ENCODE measurements at regions not wholly inside any gene's neighbourhood (a gene's known extent, or its start where the extent isn't known, plus 50 kb on each side); places are given as distances from the start of the nearest gene placed in this dataset.
"Not testable (repeated sequence)": the region's sequence is repeated elsewhere in the genome, so short reads cannot be mapped to it uniquely, and the experiment has no call there.

GRCh38 chr9:85302938-85303756 is 438.6 kb downstream of the AGTPBP1 start:
- H3K27me3 ChIP-seq (ENCODE audit: insufficient read depth, low read length) = no peaks in the 10 kb centered on the region
- H3K36me3 ChIP-seq (ENCODE audit: insufficient read depth, low read length) = no peaks in the 10 kb centered on the region
- peaks cover 2% of the 10 kb centered on the region for H3K9me3 ChIP-seq (ENCODE audit: low read length)
- no peak overlapping the region for H3K4me3 ChIP-seq (ENCODE audit: low read length)
- H3K4me1 ChIP-seq (ENCODE audit: insufficient read depth, low read length) = peaks cover 32% of the 10 kb centered on the region
- H2AFZ ChIP-seq (ENCODE audit: low read depth, low read length) = no peak overlapping the region

GRCh38 chr9:85298499-85298898 is 443.3 kb downstream of the AGTPBP1 start:
- H3K36me3 ChIP-seq (ENCODE audit: insufficient read depth, low read length) = no peaks in the 10 kb centered on the region
- no peak overlapping the region for H3K4me3 ChIP-seq (ENCODE audit: low read length)
- H2AFZ ChIP-seq (ENCODE audit: low read depth, low read length) = no peak overlapping the region
- H3K27me3 ChIP-seq (ENCODE audit: insufficient read depth, low read length) = no peaks in the 10 kb centered on the region
- peaks cover 22% of the 10 kb centered on the region for H3K4me1 ChIP-seq (ENCODE audit: insufficient read depth, low read length)
- peaks cover 2% of the 10 kb centered on the region for H3K9me3 ChIP-seq (ENCODE audit: low read length)

- H2AFZ ChIP-seq (ENCODE audit: low read depth, low read length) = not testable (repeated sequence)
Measured at GRCh38 chr9:85295244-85295643, 446.5 kb downstream of the AGTPBP1 start.

GRCh38 chr9:85292261-85292660 is 449.5 kb downstream of the AGTPBP1 start:
- Histone ChIP-seq H3K9me3 (ENCODE audit: low read length) (no peaks in the 10 kb centered on the region), H3K36me3 (ENCODE audit: insufficient read depth, low read length) (no peaks in the 10 kb centered on the region), H2AFZ (ENCODE audit: low read depth, low read length) (no peak overlapping the region), H3K27me3 (ENCODE audit: insufficient read depth, low read length) (peaks cover 5% of the 10 kb centered on the region), H3K4me3 (ENCODE audit: low read length) (no peak overlapping the region), H3K4me1 (ENCODE audit: insufficient read depth, low read length) (no peaks in the 10 kb centered on the region)

More at GRCh38 chr9:85295244-85295643, 446.5 kb downstream of the AGTPBP1 start:
- not testable (repeated sequence) for H3K27me3 ChIP-seq (ENCODE audit: insufficient read depth, low read length); H3K4me3 ChIP-seq (ENCODE audit: low read length); H3K36me3 ChIP-seq (ENCODE audit: insufficient read depth, low read length); H3K4me1 ChIP-seq (ENCODE audit: insufficient read depth, low read length); H3K9me3 ChIP-seq (ENCODE audit: low read length)

GRCh38 chr9:85291266-85291665 is 450.5 kb downstream of the AGTPBP1 start:
- H3K9me3 ChIP-seq (ENCODE audit: low read length) = no peaks in the 10 kb centered on the region
- no peaks in the 10 kb centered on the region for H3K4me1 ChIP-seq (ENCODE audit: insufficient read depth, low read length)
- H2AFZ ChIP-seq (ENCODE audit: low read depth, low read length) = no peak overlapping the region

GRCh38 chr9:85290019-85290418 is 451.7 kb downstream of the AGTPBP1 start:
- no peaks in the 10 kb centered on the region for H3K4me1 ChIP-seq (ENCODE audit: insufficient read depth, low read length)
- H3K36me3 ChIP-seq (ENCODE audit: insufficient read depth, low read length) = no peaks in the 10 kb centered on the region
- H3K27me3 ChIP-seq (ENCODE audit: insufficient read depth, low read length) = peaks cover 6% of the 10 kb centered on the region
- H3K4me3 ChIP-seq (ENCODE audit: low read length) = no peak overlapping the region
- no peaks in the 10 kb centered on the region for H3K9me3 ChIP-seq (ENCODE audit: low read length)
- H2AFZ ChIP-seq (ENCODE audit: low read depth, low read length) = no peak overlapping the region

More at GRCh38 chr9:85291266-85291665, 450.5 kb downstream of the AGTPBP1 start:
- no peaks in the 10 kb centered on the region for H3K36me3 ChIP-seq (ENCODE audit: insufficient read depth, low read length)
- H3K27me3 ChIP-seq (ENCODE audit: insufficient read depth, low read length) = peaks cover 6% of the 10 kb centered on the region
- no peak overlapping the region for H3K4me3 ChIP-seq (ENCODE audit: low read length)

- no peaks in the 10 kb centered on the region for H3K36me3 ChIP-seq (ENCODE audit: insufficient read depth, low read length)
- H3K4me1 ChIP-seq (ENCODE audit: insufficient read depth, low read length) = no peaks in the 10 kb centered on the region
- H3K4me3 ChIP-seq (ENCODE audit: low read length) = no peak overlapping the region
- H3K27me3 ChIP-seq (ENCODE audit: insufficient read depth, low read length) = peaks cover 6% of the 10 kb centered on the region
- H3K9me3 ChIP-seq (ENCODE audit: low read length) = no peaks in the 10 kb centered on the region
- no peak overlapping the region for H2AFZ ChIP-seq (ENCODE audit: low read depth, low read length)
Measured at GRCh38 chr9:85289142-85289541, 452.6 kb downstream of the AGTPBP1 start.

- peaks cover 2% of the 10 kb centered on the region for H3K27me3 ChIP-seq (ENCODE audit: insufficient read depth, low read length)
- no peak overlapping the region for H2AFZ ChIP-seq (ENCODE audit: low read depth, low read length)
- H3K4me3 ChIP-seq (ENCODE audit: low read length) = no peak overlapping the region
- H3K9me3 ChIP-seq (ENCODE audit: low read length) = no peaks in the 10 kb centered on the region
- H3K4me1 ChIP-seq (ENCODE audit: insufficient read depth, low read length) = no peaks in the 10 kb centered on the region
- H3K36me3 ChIP-seq (ENCODE audit: insufficient read depth, low read length) = no peaks in the 10 kb centered on the region
Measured at GRCh38 chr9:85283421-85283820, 458.3 kb downstream of the AGTPBP1 start.

- Histone ChIP-seq H3K27me3 (ENCODE audit: insufficient read depth, low read length) (peaks cover 3% of the 10 kb centered on the region), H2AFZ (ENCODE audit: low read depth, low read length) (no peak overlapping the region), H3K9me3 (ENCODE audit: low read length) (no peaks in the 10 kb centered on the region), H3K36me3 (ENCODE audit: insufficient read depth, low read length) (no peaks in the 10 kb centered on the region), H3K4me1 (ENCODE audit: insufficient read depth, low read length) (no peaks in the 10 kb centered on the region), H3K4me3 (ENCODE audit: low read length) (no peak overlapping the region)
Measured at GRCh38 chr9:85278769-85279168, 463.0 kb downstream of the AGTPBP1 start.

GRCh38 chr9:85276741-85277140 is 465.0 kb downstream of the AGTPBP1 start:
- Histone ChIP-seq H3K36me3 (ENCODE audit: insufficient read depth, low read length) (no peaks in the 10 kb centered on the region), H3K4me3 (ENCODE audit: low read length) (no peak overlapping the region), H3K9me3 (ENCODE audit: low read length) (no peaks in the 10 kb centered on the region), H3K27me3 (ENCODE audit: insufficient read depth, low read length) (peaks cover 3% of the 10 kb centered on the region), H3K4me1 (ENCODE audit: insufficient read depth, low read length) (no peaks in the 10 kb centered on the region), H2AFZ (ENCODE audit: low read depth, low read length) (no peak overlapping the region)

GRCh38 chr9:85269811-85270210 is 471.9 kb downstream of the AGTPBP1 start:
- H3K27me3 ChIP-seq (ENCODE audit: insufficient read depth, low read length) = no peaks in the 10 kb centered on the region
- no peaks in the 10 kb centered on the region for H3K9me3 ChIP-seq (ENCODE audit: low read length)
- no peaks in the 10 kb centered on the region for H3K4me1 ChIP-seq (ENCODE audit: insufficient read depth, low read length)
- no peak overlapping the region for H2AFZ ChIP-seq (ENCODE audit: low read depth, low read length)
- H3K4me3 ChIP-seq (ENCODE audit: low read length) = no peak overlapping the region
- H3K36me3 ChIP-seq (ENCODE audit: insufficient read depth, low read length) = no peaks in the 10 kb centered on the region

GRCh38 chr9:85268131-85268530 is 473.6 kb downstream of the AGTPBP1 start:
- Histone ChIP-seq H3K27me3 (ENCODE audit: insufficient read depth, low read length) (no peaks in the 10 kb centered on the region), H3K4me3 (ENCODE audit: low read length) (no peak overlapping the region), H2AFZ (ENCODE audit: low read depth, low read length) (no peak overlapping the region), H3K4me1 (ENCODE audit: insufficient read depth, low read length) (no peaks in the 10 kb centered on the region), H3K9me3 (ENCODE audit: low read length) (no peaks in the 10 kb centered on the region), H3K36me3 (ENCODE audit: insufficient read depth, low read length) (no peaks in the 10 kb centered on the region)

GRCh38 chr9:85264695-85265094 is 477.1 kb downstream of the AGTPBP1 start:
- H3K27me3 ChIP-seq (ENCODE audit: insufficient read depth, low read length) = no peaks in the 10 kb centered on the region
- no peaks in the 10 kb centered on the region for H3K36me3 ChIP-seq (ENCODE audit: insufficient read depth, low read length)
- peaks cover 6% of the 10 kb centered on the region for H3K4me1 ChIP-seq (ENCODE audit: insufficient read depth, low read length)
- H3K9me3 ChIP-seq (ENCODE audit: low read length) = no peaks in the 10 kb centered on the region
- H2AFZ ChIP-seq (ENCODE audit: low read depth, low read length) = no peak overlapping the region
- no peak overlapping the region for H3K4me3 ChIP-seq (ENCODE audit: low read length)

GRCh38 chr9:85263288-85263687 is 478.5 kb downstream of the AGTPBP1 start:
- Histone ChIP-seq H3K9me3 (ENCODE audit: low read length) (no peaks in the 10 kb centered on the region), H3K36me3 (ENCODE audit: insufficient read depth, low read length) (no peaks in the 10 kb centered on the region), H2AFZ (ENCODE audit: low read depth, low read length) (no peak overlapping the region), H3K4me3 (ENCODE audit: low read length) (no peak overlapping the region), H3K27me3 (ENCODE audit: insufficient read depth, low read length) (no peaks in the 10 kb centered on the region), H3K4me1 (ENCODE audit: insufficient read depth, low read length) (peaks cover 6% of the 10 kb centered on the region)

Data from neuron (in vitro differentiated cells).